ENCODE measurements at regions not wholly inside any gene's neighbourhood (a gene's known extent, or its start where the extent isn't known, plus 50 kb on each side); places are given as distances from the start of the nearest gene placed in this dataset.

DNA sequence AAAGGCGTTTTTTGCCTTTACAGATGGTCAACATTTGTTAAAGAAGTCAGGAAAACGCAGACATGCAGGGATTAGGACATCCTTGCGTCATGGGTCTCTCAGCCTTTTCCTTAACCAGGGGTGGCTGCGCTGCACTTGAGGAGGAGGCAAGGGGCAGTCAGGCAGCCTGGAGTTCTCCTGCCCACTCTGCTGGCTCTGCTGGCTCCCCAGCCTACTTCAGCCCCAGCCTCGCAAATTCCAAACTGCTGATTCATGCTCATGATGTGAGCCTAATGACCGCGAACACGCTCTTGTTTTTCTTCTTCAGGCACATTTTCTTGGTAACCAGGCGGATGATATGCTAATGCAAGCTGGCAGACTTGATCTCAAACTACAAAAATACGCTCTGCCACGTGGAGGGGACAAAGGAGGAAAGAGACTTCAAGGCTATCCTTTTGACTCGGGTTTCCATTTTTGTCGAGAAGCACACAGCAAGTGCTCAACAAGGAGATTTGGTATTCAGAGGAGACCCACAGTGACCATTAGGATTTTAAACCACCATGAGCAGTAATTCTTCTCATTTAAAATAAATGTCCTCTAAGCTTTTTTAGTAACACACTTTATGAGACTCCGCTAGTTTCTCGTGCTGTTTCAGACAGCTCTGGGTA, 290.3 kb upstream of the STXBP5 start:
- ATAC-seq (peak; percentile 76), DNase-seq (peak; percentile 93)
- no peak for TF ChIP-seq CTCF (conservative IDR thresholded peaks at IDR 0.05; ENCODE audit: low read depth, low read length)
- TF ChIP-seq EZH2 (IDR thresholded peaks at IDR 0.05; ENCODE audit: low read length, unreplicated experiment) = no peak
- no peak for TF ChIP-seq EZH2phosphoT487 (IDR thresholded peaks at IDR 0.05; ENCODE audit: borderline replicate concordance, low read length)
- TSS peak; percentile 82 for BruUV-seq (replicated peaks)
- H3K4me3 ChIP-seq (ENCODE audit: low read length) = peak overlapping the region; percentile 58
- H3K27me3 ChIP-seq (ENCODE audit: low read length) = no peaks in the 10 kb centered on the region
- ChIA-PET CTCF (no interaction called here), POLR2A (ENCODE audit: unreplicated experiment) (no interaction called here)
- H3K36me3 ChIP-seq (ENCODE audit: low read depth, low read length) = no peaks in the 10 kb centered on the region
- intact Hi-C loops (cut with micrococcal nuclease) = loop anchor here (1.0 to 5.0 kb wide), 4 partner anchors 9 to 289 kb away; no protein-coding TSS in a partner anchor
- H3K27ac ChIP-seq (ENCODE audit: low read length) = peak overlapping the region; percentile 98
- no peaks in the 10 kb centered on the region for H3K9me2 ChIP-seq (replicated peaks; ENCODE audit: low read length)
- no peaks in the 10 kb centered on the region for H3K79me2 ChIP-seq (ENCODE audit: low read length)
- peak overlapping the region; percentile 47 for H2AFZ ChIP-seq (ENCODE audit: low read length)
- H3K4me1 ChIP-seq (ENCODE audit: insufficient read depth, low read length) = peaks cover 41% of the 10 kb centered on the region
- H3F3A ChIP-seq (ENCODE audit: low read length, unreplicated experiment) = peaks cover 11% of the 10 kb centered on the region
- peak overlapping the region; percentile 83 for H3K4me2 ChIP-seq (ENCODE audit: low read length)
- no peaks in the 10 kb centered on the region for H3K9me3 ChIP-seq (ENCODE audit: low read length)
- peak overlapping the region; percentile 75 for H3K9ac ChIP-seq (ENCODE audit: low read length)
- H4K20me1 ChIP-seq (ENCODE audit: low read length) = no peaks in the 10 kb centered on the region

DNA sequence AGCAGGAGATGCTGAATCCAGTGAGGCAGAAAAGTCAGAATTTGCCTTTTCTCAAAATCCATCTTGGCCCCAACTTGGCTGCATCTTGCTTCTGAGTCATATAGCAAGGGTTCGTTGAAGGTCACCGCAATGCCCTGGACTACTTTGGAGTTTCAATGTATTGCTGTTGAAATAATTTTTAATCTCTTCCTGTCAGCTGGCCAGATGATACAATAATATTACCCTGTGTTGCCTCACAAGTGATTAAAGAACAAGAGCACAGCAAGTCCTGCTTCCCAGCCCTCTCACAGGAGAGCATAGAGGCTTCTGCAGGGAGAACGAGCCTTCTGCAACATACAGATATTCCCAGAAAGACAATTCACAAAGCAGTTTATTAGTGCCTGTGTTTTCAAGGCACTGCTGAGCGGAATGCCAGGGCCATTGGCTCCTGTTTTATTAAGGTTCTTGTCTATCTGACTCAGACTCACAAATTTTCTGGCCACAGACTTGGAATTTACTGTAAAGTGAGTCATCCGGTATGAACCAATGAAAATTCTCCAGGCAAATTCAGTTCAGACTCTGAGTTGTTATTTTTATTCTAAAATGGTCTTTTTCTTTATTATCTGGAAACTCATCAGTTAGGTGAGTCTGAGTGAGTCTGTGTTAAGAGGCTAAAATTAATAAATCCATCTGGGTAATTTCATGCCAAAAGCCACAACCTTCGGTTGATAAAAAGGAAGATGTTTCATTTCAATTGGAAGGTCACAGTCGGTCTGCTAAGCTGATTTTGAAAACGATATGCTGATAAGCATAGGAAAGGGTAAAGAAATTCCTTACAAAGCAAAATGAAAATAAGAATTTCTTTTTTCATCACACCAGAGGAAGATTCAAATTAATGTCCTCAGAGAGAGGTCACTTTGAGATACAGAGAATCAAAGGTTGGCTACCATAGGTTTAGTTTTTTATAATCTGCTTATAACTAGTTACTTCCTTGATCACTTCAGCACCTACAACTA, 289.4 kb upstream of the STXBP5 start:
- CTCF ChIA-PET = no interaction called here
- POLR2A ChIA-PET (ENCODE audit: unreplicated experiment) = interaction anchor here (0.6 kb wide), 1 partner anchor 288 kb away, joined by 3 read pairs; no protein-coding TSS in a partner anchor
- peak overlapping the region; percentile 75 for H3K9ac ChIP-seq (ENCODE audit: low read length)

More for the DNA sequence above, 289.4 kb upstream of the STXBP5 start:
- no peak for TF ChIP-seq EZH2 (IDR thresholded peaks at IDR 0.05; ENCODE audit: low read length, unreplicated experiment)
- no peak for TF ChIP-seq EZH2phosphoT487 (IDR thresholded peaks at IDR 0.05; ENCODE audit: borderline replicate concordance, low read length)
- TF ChIP-seq CTCF (conservative IDR thresholded peaks at IDR 0.05; ENCODE audit: low read depth, low read length) = no peak
- H3K4me3 ChIP-seq (ENCODE audit: low read length) = peak overlapping the region; percentile 58
- peak overlapping the region; percentile 83 for H3K4me2 ChIP-seq (ENCODE audit: low read length)
- H3K4me1 ChIP-seq (ENCODE audit: insufficient read depth, low read length) = peaks cover 41% of the 10 kb centered on the region
- H4K20me1 ChIP-seq (ENCODE audit: low read length) = no peaks in the 10 kb centered on the region
- H3K36me3 ChIP-seq (ENCODE audit: low read depth, low read length) = no peaks in the 10 kb centered on the region
- TSS peak; percentile 72 for BruUV-seq (replicated peaks)
- H3F3A ChIP-seq (ENCODE audit: low read length, unreplicated experiment) = peaks cover 11% of the 10 kb centered on the region
- peak; percentile 90 for DNase-seq
- H3K9me2 ChIP-seq (replicated peaks; ENCODE audit: low read length) = no peaks in the 10 kb centered on the region
- H3K79me2 ChIP-seq (ENCODE audit: low read length) = no peaks in the 10 kb centered on the region
- H2AFZ ChIP-seq (ENCODE audit: low read length) = peak overlapping the region; percentile 70
- H3K9me3 ChIP-seq (ENCODE audit: low read length) = no peaks in the 10 kb centered on the region
- intact Hi-C loops (cut with micrococcal nuclease) = loop anchor here (1.0 to 5.0 kb wide), 4 partner anchors 9 to 288 kb away; no protein-coding TSS in a partner anchor
- ATAC-seq = peak; percentile 73
- H3K27ac ChIP-seq (ENCODE audit: low read length) = peak overlapping the region; percentile 98
- H3K27me3 ChIP-seq (ENCODE audit: low read length) = no peaks in the 10 kb centered on the region

Measured in PC-3 (cell line).